ENCODE measurements at regions not wholly inside any gene's neighbourhood (a gene's known extent, or its start where the extent isn't known, plus 50 kb on each side); places are given as distances from the start of the nearest gene placed in this dataset.

- intact Hi-C loops (cut with micrococcal nuclease) = loop anchor here (5.0 kb wide), 5 partner anchors 37 to 287 kb away; no protein-coding TSS in a partner anchor
- H4K20me1 ChIP-seq (ENCODE audit: insufficient read depth, low read length) = no peaks in the 10 kb centered on the region
- 100% methylated on average over 1 of the region's 2 CpGs for WGBS (ENCODE audit: insufficient coverage)
Measured at GRCh38 chr7:106464651-106465050, 179.9 kb upstream of the NAMPT start.

GRCh38 chr7:106463851-106464611 lies 179.2 kb upstream of the NAMPT start:
- 93% methylated on average over 1 of the region's 2 CpGs for whole genome bisulfite sequencing (ENCODE audit: insufficient coverage)
- Histone ChIP-seq H3K36me3 (replicated peaks in 1 of 2; ENCODE audit: control insufficient read depth in 1 of 2, insufficient read depth in 2 of 2, low read length in 2 of 2) (no peaks in the 10 kb centered on the region), H3K4me3 (replicated peaks in 1 of 3; ENCODE audit: low read depth in 2 of 3, low read length in 3 of 3) (no peak overlapping the region), H3K27me3 (ENCODE audit: control insufficient read depth in 2 of 2, insufficient read depth in 2 of 2, low read length in 2 of 2) (no peaks in the 10 kb centered on the region), H2AFZ (ENCODE audit: insufficient read depth, low read depth, low read length, poor library complexity, severe bottlenecking) (peak overlapping the region; percentile 6), H4K20me1 (ENCODE audit: insufficient read depth, low read length) (no peaks in the 10 kb centered on the region), H3K4me2 (replicated peaks; ENCODE audit: extremely low read depth, low read length, poor library complexity, severe bottlenecking) (no peak overlapping the region), H3K9me3 (replicated peaks in 1 of 2; ENCODE audit: control insufficient read depth in 1 of 2, insufficient read depth in 1 of 2, low read length in 2 of 2) (no peaks in the 10 kb centered on the region), H3K4me1 (ENCODE audit: control insufficient read depth in 1 of 2, insufficient read depth in 2 of 2, low read length in 2 of 2) (no peaks in the 10 kb centered on the region), H3K27ac (ENCODE audit: low read depth in 1 of 2, low read length in 2 of 2) (no peak overlapping the region), H3K79me2 (ENCODE audit: insufficient read depth, low read length) (no peaks in the 10 kb centered on the region), H3K9ac (ENCODE audit: insufficient read depth, low read length, poor library complexity, severe bottlenecking) (no peak overlapping the region)
- intact Hi-C loops (cut with micrococcal nuclease) = loop anchor here (5.0 kb wide), 5 partner anchors 37 to 287 kb away; no protein-coding TSS in a partner anchor
- no peak overlapping the region for H3K4me3 Mint-ChIP-seq
- no peak for DNase-seq
- peaks cover 0 to 2% (median 0%) of the 10 kb centered on the region in 7 donors for H3K9me3 Mint-ChIP-seq
- TF ChIP-seq CTCF (IDR thresholded peaks at IDR 0.05) = no peak
- H3K27me3 Mint-ChIP-seq (ENCODE audit: low read depth in 3 of 3) = no peaks in the 10 kb centered on the region
- H3K4me1 Mint-ChIP-seq = peaks cover 6% of the 10 kb centered on the region
- peak overlapping the region in 1 of 7 donors; percentile 12 for H3K27ac Mint-ChIP-seq
- H3K36me3 Mint-ChIP-seq = no peaks in the 10 kb centered on the region

More at GRCh38 chr7:106464651-106465050, 179.9 kb upstream of the NAMPT start:
- H3K27me3 ChIP-seq (ENCODE audit: control insufficient read depth in 2 of 2, insufficient read depth in 2 of 2, low read length in 2 of 2) = no peaks in the 10 kb centered on the region
- peaks cover 6% of the 10 kb centered on the region for H3K4me1 Mint-ChIP-seq
- H3K9ac ChIP-seq (ENCODE audit: insufficient read depth, low read length, poor library complexity, severe bottlenecking) = no peak overlapping the region
- H3K4me3 Mint-ChIP-seq = no peak overlapping the region
- no peaks in the 10 kb centered on the region for H3K9me3 ChIP-seq (replicated peaks in 1 of 2; ENCODE audit: control insufficient read depth in 1 of 2, insufficient read depth in 1 of 2, low read length in 2 of 2)
- H3K4me1 ChIP-seq (ENCODE audit: control insufficient read depth in 1 of 2, insufficient read depth in 2 of 2, low read length in 2 of 2) = no peaks in the 10 kb centered on the region
- H2AFZ ChIP-seq (ENCODE audit: insufficient read depth, low read depth, low read length, poor library complexity, severe bottlenecking) = no peak overlapping the region
- H3K27ac ChIP-seq (ENCODE audit: low read depth in 1 of 2, low read length in 2 of 2) = no peak overlapping the region
- no peak overlapping the region for H3K4me3 ChIP-seq (replicated peaks in 1 of 3; ENCODE audit: low read depth in 2 of 3, low read length in 3 of 3)
- no peak for TF ChIP-seq CTCF (IDR thresholded peaks at IDR 0.05)
- peaks cover 0 to 2% (median 0%) of the 10 kb centered on the region in 7 donors for H3K9me3 Mint-ChIP-seq
- H3K27me3 Mint-ChIP-seq (ENCODE audit: low read depth in 3 of 3) = no peaks in the 10 kb centered on the region
- no peaks in the 10 kb centered on the region for H3K79me2 ChIP-seq (ENCODE audit: insufficient read depth, low read length)
- H3K36me3 ChIP-seq (replicated peaks in 1 of 2; ENCODE audit: control insufficient read depth in 1 of 2, insufficient read depth in 2 of 2, low read length in 2 of 2) = no peaks in the 10 kb centered on the region
- H3K36me3 Mint-ChIP-seq = no peaks in the 10 kb centered on the region
- H3K27ac Mint-ChIP-seq = peak overlapping the region in 2 of 7 donors; percentile 9 to 26
- no peak for DNase-seq
- no peak overlapping the region for H3K4me2 ChIP-seq (replicated peaks; ENCODE audit: extremely low read depth, low read length, poor library complexity, severe bottlenecking)
